Bone marrow (tissue), 2 donors: ENCODE measurements at regions not wholly inside any gene's neighbourhood (a gene's known extent, or its start where the extent isn't known, plus 50 kb on each side); places are given as distances from the start of the nearest gene placed in this dataset.
A peak's percentile ranks its signal among the peaks of the same experiment; 100 is the strongest.

ENCODE experiments used
- DNase-seq, 2 donors: peaks; one replicate each; lab custom pipeline; 2025; lab: John Stamatoyannopoulos, UW

GRCh38 chr6:106035655-106036054 lies 50.5 kb upstream of the PRDM1 start:
- no peak for DNase-seq

GRCh38 chr6:106033806-106034205 lies 52.3 kb upstream of the PRDM1 start:
- no peak for DNase-seq

GRCh38 chr6:106027758-106028157 lies 58.4 kb upstream of the PRDM1 start:
- no peak for DNase-seq

- DNase-seq: peak in 1 of 2 donors; percentile 52
Measured at GRCh38 chr6:106026748-106027715, 59.1 kb upstream of the PRDM1 start.

- DNase-seq: no peak
Measured at GRCh38 chr6:106025655-106026054, 60.5 kb upstream of the PRDM1 start.

- no peak for DNase-seq
Measured at GRCh38 chr6:106022801-106023200, 63.3 kb upstream of the PRDM1 start.

- DNase-seq: no peak
Measured at GRCh38 chr6:106017454-106017853, 68.7 kb upstream of the PRDM1 start.

- DNase-seq: no peak
Measured at GRCh38 chr6:106014955-106015354, 71.2 kb upstream of the PRDM1 start.

- DNase-seq: no peak
Measured at GRCh38 chr6:106011476-106011875, 74.7 kb upstream of the PRDM1 start.

GRCh38 chr6:106005954-106006353 lies 80.2 kb upstream of the PRDM1 start:
- DNase-seq: no peak

- no peak for DNase-seq
Measured at GRCh38 chr6:106005013-106005412, 81.1 kb upstream of the PRDM1 start.

GRCh38 chr6:106003268-106003987 lies 82.7 kb upstream of the PRDM1 start:
- no peak for DNase-seq

- no peak for DNase-seq
Measured at GRCh38 chr6:106002005-106002404, 84.1 kb upstream of the PRDM1 start.

- no peak for DNase-seq
Measured at GRCh38 chr6:106000935-106001334, 85.2 kb upstream of the PRDM1 start.

- no peak for DNase-seq
Measured at GRCh38 chr6:105997482-105997881, 88.7 kb upstream of the PRDM1 start.

- peak in 1 of 2 donors; percentile 72 for DNase-seq
Measured at GRCh38 chr6:105995391-105995865, 90.7 kb upstream of the PRDM1 start.

GRCh38 chr6:105994591-105995390 lies 91.3 kb upstream of the PRDM1 start:
- DNase-seq: peak; percentile 72 to 90

GRCh38 chr6:105994118-105994590 lies 92.0 kb upstream of the PRDM1 start:
- DNase-seq: peak; percentile 67 to 68

- no peak for DNase-seq
Measured at GRCh38 chr6:105993341-105994117, 92.6 kb upstream of the PRDM1 start.

GRCh38 chr6:105992315-105992961 lies 93.7 kb upstream of the PRDM1 start:
- DNase-seq: peak; percentile 62 to 80
